ENCODE measurements at regions not wholly inside any gene's neighbourhood (a gene's known extent, or its start where the extent isn't known, plus 50 kb on each side); places are given as distances from the start of the nearest gene placed in this dataset.

DNA sequence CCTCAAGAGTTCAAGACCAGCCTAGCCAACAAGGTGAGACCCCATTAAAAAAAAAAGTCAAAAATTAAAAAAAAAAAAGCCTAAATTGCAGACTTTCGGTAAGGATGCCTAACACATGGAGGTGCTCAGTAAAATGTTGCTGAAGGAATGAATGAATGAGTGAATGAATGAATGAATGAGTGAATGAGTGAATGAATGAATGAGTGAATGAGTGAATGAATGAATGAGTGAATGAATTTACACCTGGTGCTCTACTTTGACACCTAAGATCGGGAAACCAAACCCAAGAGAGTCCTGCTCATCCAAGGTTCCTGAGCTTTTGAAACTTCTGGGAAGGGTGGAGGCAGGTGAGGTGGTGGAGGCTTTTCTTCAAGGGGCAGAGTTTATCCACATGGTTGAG is 112.2 kb upstream of the LHX1 start:
- Histone ChIP-seq H3K36me3 (ENCODE audit: low read depth) (no peaks in the 10 kb centered on the region), H3K4me3 (no peak overlapping the region), H3K9me3 (no peaks in the 10 kb centered on the region), H3K4me1 (ENCODE audit: low read depth) (no peaks in the 10 kb centered on the region)
- intact Hi-C loops (cut with DNase I, micrococcal nuclease), result no loop called here
- DNase-seq, result no peak
- TF ChIP-seq, protein P1, sequence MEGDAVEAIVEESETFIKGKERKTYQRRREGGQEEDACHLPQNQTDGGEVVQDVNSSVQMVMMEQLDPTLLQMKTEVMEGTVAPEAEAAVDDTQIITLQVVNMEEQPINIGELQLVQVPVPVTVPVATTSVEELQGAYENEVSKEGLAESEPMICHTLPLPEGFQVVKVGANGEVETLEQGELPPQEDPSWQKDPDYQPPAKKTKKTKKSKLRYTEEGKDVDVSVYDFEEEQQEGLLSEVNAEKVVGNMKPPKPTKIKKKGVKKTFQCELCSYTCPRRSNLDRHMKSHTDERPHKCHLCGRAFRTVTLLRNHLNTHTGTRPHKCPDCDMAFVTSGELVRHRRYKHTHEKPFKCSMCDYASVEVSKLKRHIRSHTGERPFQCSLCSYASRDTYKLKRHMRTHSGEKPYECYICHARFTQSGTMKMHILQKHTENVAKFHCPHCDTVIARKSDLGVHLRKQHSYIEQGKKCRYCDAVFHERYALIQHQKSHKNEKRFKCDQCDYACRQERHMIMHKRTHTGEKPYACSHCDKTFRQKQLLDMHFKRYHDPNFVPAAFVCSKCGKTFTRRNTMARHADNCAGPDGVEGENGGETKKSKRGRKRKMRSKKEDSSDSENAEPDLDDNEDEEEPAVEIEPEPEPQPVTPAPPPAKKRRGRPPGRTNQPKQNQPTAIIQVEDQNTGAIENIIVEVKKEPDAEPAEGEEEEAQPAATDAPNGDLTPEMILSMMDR (IDR thresholded peaks at IDR 0.05), result no peak
- no peak for ATAC-seq

DNA sequence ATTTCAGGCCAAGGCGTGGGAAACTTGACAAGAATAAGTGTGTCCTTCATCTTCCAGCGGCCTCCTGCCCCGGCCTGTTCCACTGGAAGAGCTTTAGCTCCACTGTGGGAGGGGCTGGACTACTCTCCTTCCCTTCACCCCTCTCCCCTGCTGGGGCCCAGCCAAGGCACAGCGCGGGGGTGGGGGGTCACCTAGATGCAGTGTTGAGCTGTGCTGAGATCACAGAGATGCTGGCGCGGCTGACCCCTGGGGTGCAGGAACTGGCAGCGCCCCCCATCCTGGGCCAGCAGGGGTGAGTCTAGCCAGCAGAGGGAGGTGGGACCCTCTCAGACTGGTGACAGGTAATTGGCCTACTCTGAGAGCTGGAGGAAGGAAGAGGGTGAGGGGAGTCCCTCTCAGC is 111.8 kb upstream of the LHX1 start:
- Histone ChIP-seq H3K4me3 (no peak overlapping the region), H3K4me1 (ENCODE audit: low read depth) (no peaks in the 10 kb centered on the region), H3K9me3 (no peaks in the 10 kb centered on the region), H3K36me3 (ENCODE audit: low read depth) (no peaks in the 10 kb centered on the region)
- DNase-seq, result no peak
- no peak for ATAC-seq
- TF ChIP-seq, protein P1 (IDR thresholded peaks at IDR 0.05), result no peak
- intact Hi-C loops (cut with DNase I, micrococcal nuclease), result no loop called here

DNA sequence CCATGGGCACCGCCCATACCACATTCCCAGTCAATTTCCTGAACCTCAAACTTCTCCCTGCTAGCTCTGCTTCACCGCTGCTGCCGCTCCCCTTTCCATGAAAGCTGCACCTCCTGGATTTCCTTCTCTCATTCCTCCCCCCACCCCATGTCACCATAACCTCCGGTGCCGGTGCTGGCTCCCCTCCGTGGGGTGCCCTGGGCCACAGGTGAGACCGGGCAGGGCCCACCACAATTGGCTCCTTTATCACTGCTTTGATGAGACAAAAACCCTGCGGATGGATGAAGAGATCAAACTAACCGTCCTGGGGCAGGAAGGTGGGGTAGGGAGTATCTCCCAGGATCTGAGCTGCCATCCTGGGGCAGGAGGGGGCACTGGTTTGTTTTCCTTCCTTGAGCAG is 111.3 kb upstream of the LHX1 start:
- DNase-seq (no peak), ATAC-seq (no peak)
- no peak overlapping the region for H3K4me3 ChIP-seq
- intact Hi-C loops (cut with DNase I, micrococcal nuclease), result no loop called here
- H3K4me1 ChIP-seq (ENCODE audit: low read depth), result no peaks in the 10 kb centered on the region
- no peaks in the 10 kb centered on the region for H3K9me3 ChIP-seq
- no peaks in the 10 kb centered on the region for H3K36me3 ChIP-seq (ENCODE audit: low read depth)
- TF ChIP-seq, protein P1 (IDR thresholded peaks at IDR 0.05), result no peak

DNA sequence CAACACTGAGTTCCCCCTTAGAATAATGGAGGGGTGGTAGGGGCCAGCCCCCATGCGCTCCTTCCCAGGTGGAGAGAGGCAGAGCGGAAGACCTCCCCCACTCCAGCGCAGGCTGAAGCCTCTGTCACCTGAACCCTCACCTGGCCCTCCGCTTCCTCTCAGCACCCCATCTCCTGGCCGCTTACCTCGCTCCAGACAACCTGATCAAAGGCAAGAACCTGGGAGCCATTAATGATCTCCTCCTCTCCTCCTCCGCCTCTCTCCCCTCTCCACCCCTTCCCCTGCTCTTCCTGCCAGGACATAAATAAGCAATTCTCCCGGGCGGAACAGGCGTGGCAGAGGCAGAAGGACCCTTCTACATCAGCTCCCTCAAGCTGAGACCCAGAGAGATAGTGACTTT is 110.2 kb upstream of the LHX1 start:
- intact Hi-C loops (cut with DNase I, micrococcal nuclease), result no loop called here
- Histone ChIP-seq H3K4me3 (no peak overlapping the region), H3K9me3 (no peaks in the 10 kb centered on the region), H3K36me3 (ENCODE audit: low read depth) (no peaks in the 10 kb centered on the region), H3K4me1 (ENCODE audit: low read depth) (no peaks in the 10 kb centered on the region)
- DNase-seq (no peak), ATAC-seq (no peak)
- TF ChIP-seq, protein P1 (IDR thresholded peaks at IDR 0.05), result no peak

DNA sequence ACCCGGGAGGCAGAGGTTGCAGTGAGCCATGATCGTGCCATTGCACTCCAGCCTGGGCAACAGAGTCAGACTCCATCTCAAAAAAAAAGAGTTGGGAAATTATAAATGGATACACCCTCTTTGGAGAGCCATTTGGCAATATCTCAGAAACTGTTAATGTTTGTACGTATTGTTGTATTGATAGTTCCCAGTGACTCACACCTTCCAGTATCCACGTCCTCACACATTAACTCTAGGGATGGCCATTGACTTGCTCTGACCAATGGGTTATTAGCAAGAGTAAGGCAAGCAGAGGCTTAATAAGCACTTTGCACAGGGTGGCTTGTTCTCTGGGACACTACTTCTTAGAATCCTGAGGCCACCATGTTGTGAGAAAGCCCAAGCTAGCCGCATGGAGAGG is 107.6 kb upstream of the LHX1 start:
- no peak for ATAC-seq
- TF ChIP-seq, protein P1 (IDR thresholded peaks at IDR 0.05), result no peak
- Histone ChIP-seq H3K4me1 (ENCODE audit: low read depth) (no peaks in the 10 kb centered on the region), H3K4me3 (no peak overlapping the region), H3K36me3 (ENCODE audit: low read depth) (no peaks in the 10 kb centered on the region), H3K9me3 (no peaks in the 10 kb centered on the region)
- no peak for DNase-seq
- intact Hi-C loops (cut with DNase I, micrococcal nuclease), result no loop called here

DNA sequence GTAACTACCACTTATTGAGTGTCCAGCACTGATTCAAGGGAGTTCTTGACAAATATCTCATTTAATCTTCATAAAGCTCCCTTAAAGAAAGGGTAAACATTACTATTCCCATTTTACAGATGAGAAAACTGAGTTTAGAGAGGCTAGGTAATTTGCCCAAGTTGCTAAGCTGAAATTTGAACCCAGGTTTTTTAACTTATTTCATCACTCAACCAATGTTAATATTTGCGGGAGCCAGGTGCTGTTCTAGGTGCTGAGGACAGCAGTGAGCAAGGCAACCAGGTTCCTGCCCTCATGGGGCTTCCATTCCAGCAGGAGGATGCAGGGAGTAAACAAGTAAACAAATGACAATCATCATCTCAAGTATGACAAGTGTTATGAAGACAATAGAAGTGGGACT is 104.0 kb upstream of the LHX1 start:
- ATAC-seq (no peak), DNase-seq (no peak)
- no peaks in the 10 kb centered on the region for H3K4me1 ChIP-seq (ENCODE audit: low read depth)
- H3K36me3 ChIP-seq (ENCODE audit: low read depth), result no peaks in the 10 kb centered on the region
- intact Hi-C loops (cut with DNase I, micrococcal nuclease), result no loop called here
- no peak overlapping the region for H3K4me3 ChIP-seq
- TF ChIP-seq, protein P1 (IDR thresholded peaks at IDR 0.05), result no peak
- H3K9me3 ChIP-seq, result no peaks in the 10 kb centered on the region
